ENCODE measurements at regions not wholly inside any gene's neighbourhood (a gene's known extent, or its start where the extent isn't known, plus 50 kb on each side); places are given as distances from the start of the nearest gene placed in this dataset.

DNA sequence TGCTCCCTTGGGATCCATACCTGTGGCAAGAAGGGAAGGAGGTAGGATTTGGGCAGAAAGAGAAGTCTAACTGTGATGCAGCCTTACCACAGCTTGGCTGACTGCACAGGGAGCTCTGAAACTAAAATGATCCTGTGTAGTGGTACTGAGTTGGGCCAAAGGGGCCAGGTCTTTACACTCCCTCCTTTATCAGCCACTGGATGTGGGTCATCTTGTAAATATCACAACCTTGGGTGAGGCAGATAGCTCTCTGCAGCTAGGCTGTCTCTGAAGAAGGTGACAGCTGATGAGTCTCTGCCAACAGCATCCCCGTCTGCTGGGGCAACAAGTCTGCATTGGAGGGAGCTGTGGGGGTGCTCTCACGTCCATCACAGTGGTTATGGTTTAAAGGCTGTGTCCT is 95.9 kb upstream of the CAND1 start:
- DNase-seq = no peak

GRCh38 chr12:67182551-67182950 is 86.6 kb upstream of the CAND1 start:
- DNase-seq = no peak

- peak; percentile 5 for DNase-seq
These were observed 75.5 kb upstream of the CAND1 start for GRCh38 chr12:67193704-67194103.

DNA sequence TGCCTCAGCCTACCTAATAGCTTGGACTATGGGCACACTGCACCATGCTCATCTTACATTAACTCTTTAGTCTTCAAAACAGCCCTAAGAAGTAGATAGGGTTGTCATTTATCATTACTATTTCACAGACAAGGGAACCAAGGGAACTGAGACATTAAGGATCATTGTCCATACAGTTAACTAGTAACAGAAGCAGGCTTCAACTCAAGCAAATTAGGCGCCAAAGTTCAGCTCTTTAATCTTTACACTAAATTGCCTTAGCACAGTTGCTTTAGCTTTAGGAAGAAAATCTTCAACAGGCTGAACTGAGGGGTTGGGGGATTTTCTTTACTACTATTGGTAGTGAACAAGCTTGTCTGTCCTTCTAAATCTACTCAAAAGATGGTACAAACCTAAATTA is 68.8 kb upstream of the CAND1 start:
- no peak for DNase-seq

DNA sequence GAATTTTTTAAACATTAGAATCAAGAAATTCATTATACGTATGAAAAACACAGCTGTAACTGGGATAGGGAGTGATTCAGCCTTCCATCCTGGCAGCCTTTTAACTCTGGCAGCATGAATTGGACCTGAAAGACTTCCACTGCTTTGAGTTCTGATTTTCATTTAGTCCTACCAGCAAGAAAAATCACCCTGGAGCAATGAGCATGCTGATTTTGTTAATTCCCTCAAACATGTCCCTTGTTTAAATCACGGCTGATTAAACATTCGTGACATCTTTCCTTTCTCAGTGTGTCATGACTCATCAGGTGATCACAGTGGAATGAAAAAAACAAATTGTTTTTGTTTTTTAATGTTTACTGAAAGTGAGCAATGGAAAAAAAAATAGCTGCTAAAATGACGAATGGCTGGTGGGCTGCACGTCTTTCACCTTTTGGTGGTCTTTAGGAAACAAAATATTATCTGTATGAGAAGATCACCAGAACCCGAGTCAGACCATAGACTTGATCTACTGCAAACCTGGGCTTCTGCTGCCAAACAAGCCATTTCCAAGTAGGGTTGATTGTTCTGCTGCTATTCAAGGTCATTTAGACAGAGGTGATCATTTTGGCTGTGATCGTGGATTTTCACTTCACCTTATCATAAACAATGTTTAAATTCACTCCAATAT is 67.0 kb upstream of the CAND1 start:
- no peak for DNase-seq

- DNase-seq = no peak
These were observed 66.5 kb upstream of the CAND1 start for GRCh38 chr12:67202678-67203012.

DNA sequence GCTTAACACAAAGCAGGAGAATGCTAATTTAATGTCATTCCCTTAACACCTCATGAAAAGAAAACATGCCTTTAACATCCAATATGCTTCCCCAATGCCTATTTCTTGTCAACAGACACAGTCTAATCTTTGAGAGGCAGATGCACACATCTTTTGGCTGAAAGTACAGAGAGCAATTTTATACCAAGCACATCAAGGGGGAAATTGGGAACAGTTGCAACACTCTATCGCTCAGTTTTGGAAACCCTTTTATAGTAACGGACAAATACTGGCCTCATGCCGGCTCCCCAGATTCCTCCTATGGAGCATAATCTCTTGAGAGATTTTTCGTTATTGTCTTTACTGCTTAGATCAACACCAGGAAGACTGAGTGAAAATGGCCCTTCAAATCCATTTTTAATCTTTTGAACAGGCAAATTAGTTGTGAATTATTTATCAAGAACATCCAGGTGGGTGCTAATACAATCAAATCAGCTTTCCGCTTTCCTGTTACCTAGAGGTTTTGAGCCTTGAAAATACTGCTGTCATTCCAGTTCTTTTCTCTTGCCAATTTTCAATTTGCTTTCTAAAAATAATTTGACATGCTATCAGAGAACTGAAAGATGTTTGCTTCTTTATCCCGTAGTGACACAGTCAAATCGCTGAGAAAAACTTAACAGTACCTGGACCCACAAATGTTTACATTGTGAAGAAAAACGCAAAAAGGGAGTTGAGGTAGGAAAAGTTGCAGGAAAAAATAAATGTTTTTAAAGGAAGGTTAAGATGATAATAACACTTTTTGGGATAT is 60.7 kb upstream of the CAND1 start:
- DNase-seq = no peak

GRCh38 chr12:67211029-67211428 is 58.1 kb upstream of the CAND1 start:
- DNase-seq = no peak

- DNase-seq = no peak
These were observed 57.7 kb upstream of the CAND1 start for GRCh38 chr12:67211494-67211893.

DNA sequence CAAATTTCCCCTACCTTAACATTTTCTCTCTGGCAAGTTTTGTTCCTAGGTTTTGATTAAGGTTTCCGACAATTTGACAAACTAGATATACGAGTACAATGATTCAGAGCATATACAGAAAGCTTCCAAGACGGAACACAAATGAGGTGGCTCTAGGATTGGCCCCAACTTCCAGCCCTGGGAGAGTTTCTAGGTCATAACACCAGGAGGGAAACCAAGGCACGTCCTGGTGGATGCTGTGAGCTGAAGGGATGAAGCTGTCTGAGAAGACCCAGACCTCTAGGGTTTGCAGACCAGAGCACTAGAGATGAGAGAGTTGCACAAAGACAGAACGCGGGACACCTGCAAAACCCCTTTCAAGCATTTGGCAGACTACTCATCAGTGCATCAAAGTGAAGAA is 51.5 kb upstream of the CAND1 start:
- no peak for DNase-seq
